HCT116 (cell line): ENCODE measurements at regions not wholly inside any gene's neighbourhood (a gene's known extent, or its start where the extent isn't known, plus 50 kb on each side); places are given as distances from the start of the nearest gene placed in this dataset.

Source experiments
- ATAC-seq: fragments of 200-7000 bp; cut with Tn5 transposase; 2 replicates; pipeline ENCODE4 v1.9.1; 2020; ENCODE audit warnings: mild to moderate bottlenecking, moderate library complexity
- BruUV-seq: library from RNA; stranded (reverse); fragments of 400-500 nt; replicated peaks from 2 replicates; lab custom pipeline; 2021; lab: Mats Ljungman, UMichigan
- CTCF ChIA-PET: fragments of 300-600 bp; sonication (Branson Sonifier 250); formaldehyde crosslinking; loops from one replicate; lab custom pipeline; 2021; ENCODE audit warnings: antibody characterized with exemption; lab: Charles Lee
- POLR2A ChIA-PET: fragments of 300-600, 350-600 bp; sonication (Branson Sonifier 250); formaldehyde crosslinking; loops from one replicate; lab custom pipeline; 2021; ENCODE audit warnings: antibody characterized with exemption; lab: Charles Lee
- RAD21 ChIA-PET, 2 experiments: fragments of 300-600 bp; sonication (Branson Sonifier 250); formaldehyde crosslinking; loops; one replicate each; lab custom pipeline; 2023; ENCODE audit warnings: low total read pairs in 2 of 2; ENCODE audit not compliant: uncharacterized antibody in 2 of 2, unreplicated experiment in 2 of 2, low non-redundant PET in 1 of 2; lab: Charles Lee
- DNase-seq: peaks from one replicate; pipeline ENCODE4 v3.0.0-alpha.2; 2010; ENCODE audit warnings: low read depth, low spot score
- H2AFZ ChIP-seq: fragments of 200-600 bp; shearing (Covaris generic), sonication (generic); 2 replicates; pipeline ENCODE4 v1.6.1; 2017; ENCODE audit warnings: low read depth, mixed run types, mixed read lengths, antibody characterized with exemption, low read length; ENCODE audit not compliant: poor library complexity, severe bottlenecking
- H3K27ac ChIP-seq: 2 replicates; pipeline ENCODE4 v1.5.1; 2012; ENCODE audit warnings: low read depth, low read length
- H3K27me3 ChIP-seq: fragments of 200-600 bp; sonication (generic); 2 replicates; pipeline ENCODE4 v1.6.1; 2016; ENCODE audit warnings: mixed run types, low read length, mixed read lengths; ENCODE audit not compliant: insufficient read depth
- H3K36me3 ChIP-seq, 2 experiments: fragments of 200-500 bp in 1 of 2; fragments of 200-600 bp in 1 of 2; sonication (Bioruptor generic) in 1 of 2; sonication (generic) in 1 of 2; 2 replicates each; pipeline versions ENCODE4 v1.5.1 to v1.6.1; 2014 to 2016; ENCODE audit warnings: low read length in 2 of 2, inconsistent platforms in 1 of 2, mixed read lengths in 1 of 2, mixed run types in 1 of 2; ENCODE audit not compliant: insufficient read depth in 2 of 2, control insufficient read depth in 1 of 2
- H3K4me1 ChIP-seq, 2 experiments: fragments of 200-600 bp in 1 of 2; sonication (generic) in 1 of 2; 2 replicates each; pipeline versions ENCODE4 v1.5.1 to v1.6.1; 2012 to 2017; ENCODE audit warnings: low read length in 2 of 2, inconsistent platforms in 1 of 2, mild to moderate bottlenecking in 1 of 2, mixed read lengths in 1 of 2, mixed run types in 1 of 2, moderate library complexity in 1 of 2; ENCODE audit not compliant: insufficient read depth in 2 of 2, control insufficient read depth in 1 of 2
- H3K4me2 ChIP-seq: fragments of 200-600 bp; sonication (generic); 2 replicates; pipeline ENCODE4 v1.6.1; 2017; ENCODE audit warnings: mixed run types, low read length, mixed read lengths
- H3K4me3 ChIP-seq, 2 experiments: fragments of 200-600 bp in 1 of 2; sonication (generic) in 1 of 2; replicated peaks in 1 of 2; 2 replicates each; pipeline ENCODE4 v1.5.1; 2011 to 2016; ENCODE audit warnings: low read length in 2 of 2, control low read depth in 1 of 2, low read depth in 1 of 2, mild to moderate bottlenecking in 1 of 2, mixed read lengths in 1 of 2, mixed run types in 1 of 2
- H3K79me2 ChIP-seq: fragments of 200-600 bp; sonication (generic); 2 replicates; pipeline ENCODE4 v1.6.1; 2017; ENCODE audit warnings: mild to moderate bottlenecking, mixed run types, low read length, moderate library complexity, mixed read lengths; ENCODE audit not compliant: insufficient read depth
- H3K9ac ChIP-seq: fragments of 200-600 bp; sonication (generic); 2 replicates; pipeline ENCODE4 v1.6.1; 2016; ENCODE audit warnings: low read length, mixed read lengths
- H3K9me2 ChIP-seq: fragments of 200-600 bp; sonication (generic), shearing (Covaris generic); 2 replicates; pipeline ENCODE4 v1.6.1; 2017; ENCODE audit warnings: mixed run types, mild to moderate bottlenecking, moderate library complexity; ENCODE audit not compliant: insufficient read depth
- H3K9me3 ChIP-seq, 2 experiments: fragments of 200-500 bp in 1 of 2; fragments of 200-600 bp in 1 of 2; sonication (Bioruptor generic) in 1 of 2; sonication (generic) in 1 of 2; 2 replicates each; pipeline ENCODE4 v1.6.1; 2014 to 2017; ENCODE audit warnings: low read length in 2 of 2, mixed read lengths in 2 of 2, inconsistent platforms in 1 of 2, low read depth in 1 of 2, mild to moderate bottlenecking in 1 of 2, mixed run types in 1 of 2, moderate library complexity in 1 of 2; ENCODE audit not compliant: control insufficient read depth in 1 of 2, insufficient read depth in 1 of 2
- H4K20me1 ChIP-seq: fragments of 200-600 bp; sonication (generic), shearing (Covaris generic); 2 replicates; pipeline ENCODE4 v1.6.1; 2017; ENCODE audit warnings: mixed run types, mild to moderate bottlenecking, moderate library complexity; ENCODE audit not compliant: insufficient read depth
- CBX3 ChIP-seq: IDR thresholded peaks from 2 replicates; pipeline ENCODE4 v1.6.1; 2012; ENCODE audit warnings: low read depth
- CEBPB ChIP-seq: IDR thresholded peaks from 2 replicates; pipeline ENCODE4 v1.6.1; 2012; ENCODE audit warnings: low read depth
- CTCF ChIP-seq, 3 experiments: fragments of 200-600 bp in 1 of 3; sonication (generic) in 1 of 3; IDR thresholded peaks in 2 of 3; conservative IDR thresholded peaks in 1 of 3; 2 replicates each; pipeline ENCODE4 v1.5.1; 2012 to 2017; ENCODE audit warnings: low read depth in 2 of 3, low read length in 2 of 3, antibody characterized with exemption in 1 of 3, borderline replicate concordance in 1 of 3, control low read depth in 1 of 3, mild to moderate bottlenecking in 1 of 3, mixed read lengths in 1 of 3, mixed run types in 1 of 3, moderate library complexity in 1 of 3; ENCODE audit not compliant: insufficient read depth in 1 of 3
- ELF1 ChIP-seq: IDR thresholded peaks from 2 replicates; pipeline ENCODE4 v1.6.1; 2012; ENCODE audit warnings: low read depth, borderline replicate concordance
- MAX ChIP-seq: IDR thresholded peaks from 2 replicates; pipeline ENCODE4 v1.6.1; 2012
- POLR2A ChIP-seq: IDR thresholded peaks from 2 replicates; pipeline ENCODE4 v1.7.0; 2011; ENCODE audit warnings: borderline replicate concordance; ENCODE audit not compliant: insufficient read depth, insufficient read length; ENCODE audit errors: extremely low read depth
- POLR2AphosphoS5 ChIP-seq: IDR thresholded peaks from 2 replicates; pipeline ENCODE4 v1.6.1; 2011; ENCODE audit warnings: mild to moderate bottlenecking, low read depth, low read length, moderate library complexity
- RAD21 ChIP-seq: IDR thresholded peaks from 2 replicates; pipeline ENCODE4 v1.6.1; 2012; ENCODE audit warnings: low read depth, mild to moderate bottlenecking
- REST ChIP-seq: IDR thresholded peaks from 2 replicates; pipeline ENCODE4 v1.6.1; 2012; ENCODE audit warnings: low read depth
- SP1 ChIP-seq: IDR thresholded peaks from 2 replicates; pipeline ENCODE4 v1.6.1; 2012; ENCODE audit warnings: low read depth
- ZFX ChIP-seq: fragments of 450-650 bp; IDR thresholded peaks from 2 replicates; pipeline ENCODE4 v1.6.1; 2017
- intact Hi-C: fragments of 100-400 bp; cut with micrococcal nuclease; formaldehyde crosslinking; loops from 2 replicates; pipeline ENCODE4 v1.10.0; 2022

- no peak for TF ChIP-seq REST
- no peak for TF ChIP-seq MAX
- Histone ChIP-seq H3K9me3 (no peaks in the 10 kb centered on the region), H3K4me1 (no peaks in the 10 kb centered on the region), H4K20me1 (no peaks in the 10 kb centered on the region), H3K4me2 (no peak overlapping the region), H3K36me3 (no peaks in the 10 kb centered on the region), H3K27me3 (peaks cover 16% of the 10 kb centered on the region), H3K9me2 (no peaks in the 10 kb centered on the region), H3K27ac (no peak overlapping the region), H3K79me2 (no peaks in the 10 kb centered on the region), H3K9ac (no peak overlapping the region), H3K4me3 (no peak overlapping the region), H2AFZ (no peak overlapping the region)
- no peak for DNase-seq
- no TSS peak for BruUV-seq
- no peak for ATAC-seq
- ChIA-PET POLR2A (no interaction called here), CTCF (no interaction called here), RAD21 (no interaction called here)
- intact Hi-C loops = no loop called here
Measured at GRCh38 chr2:40531359-40531758, 79.5 kb upstream of the SLC8A1 start.

- H3K9me2 ChIP-seq = no peaks in the 10 kb centered on the region
- H3K4me2 ChIP-seq = no peak overlapping the region
- POLR2A ChIA-PET = no interaction called here
- no peak overlapping the region for H2AFZ ChIP-seq
- RAD21 ChIA-PET = no interaction called here
- peaks cover 22% of the 10 kb centered on the region for H3K27me3 ChIP-seq
- CTCF ChIA-PET = interaction anchor here (1.4 kb wide), 1 partner anchor 20 kb away, joined by 4 read pairs; no protein-coding TSS in a partner anchor
- no peaks in the 10 kb centered on the region for H3K4me1 ChIP-seq
- TF ChIP-seq CEBPB (no peak), POLR2AphosphoS5 (no peak), CBX3 (no peak), ELF1 (no peak), ZFX (no peak), RAD21 (no peak), CTCF (IDR thresholded peaks at IDR 0.05 in 2 of 3, conservative IDR thresholded peaks at IDR 0.05 in 1 of 3; ENCODE audit: borderline replicate concordance in 1 of 3, insufficient read depth in 1 of 3, low read depth in 2 of 3, low read length in 2 of 3) (no peak), POLR2A (no peak), SP1 (no peak), REST (no peak)
- no peak for DNase-seq
- H4K20me1 ChIP-seq = no peaks in the 10 kb centered on the region
- no peak overlapping the region for H3K4me3 ChIP-seq
- H3K36me3 ChIP-seq = no peaks in the 10 kb centered on the region
- intact Hi-C loops = no loop called here
- no peak for ATAC-seq
- no TSS peak for BruUV-seq
- H3K27ac ChIP-seq = no peak overlapping the region
- no peaks in the 10 kb centered on the region for H3K9me3 ChIP-seq
- no peak overlapping the region for H3K9ac ChIP-seq
- H3K79me2 ChIP-seq = no peaks in the 10 kb centered on the region
Measured at GRCh38 chr2:40534528-40534927, 82.6 kb upstream of the SLC8A1 start.
